RPMI7951 (cell line): ENCODE measurements at regions not wholly inside any gene's neighbourhood (a gene's known extent, or its start where the extent isn't known, plus 50 kb on each side); places are given as distances from the start of the nearest gene placed in this dataset.

ENCODE experiments used
- DNase-seq: peaks from one replicate; pipeline ENCODE4 v3.0.0-alpha.2; 2012; ENCODE audit warnings: low read depth

- no peak for DNase-seq
Measured at GRCh38 chrX:116226665-116227484, 56.3 kb downstream of the AGTR2 start.

GRCh38 chrX:116230130-116230898 lies 59.8 kb downstream of the AGTR2 start:
- DNase-seq, result no peak

GRCh38 chrX:116232833-116233232 lies 62.3 kb downstream of the AGTR2 start:
- DNase-seq, result peak; percentile 68

GRCh38 chrX:116236666-116237065 lies 66.1 kb downstream of the AGTR2 start:
- no peak for DNase-seq

- DNase-seq, result peak; percentile 2
Measured at GRCh38 chrX:116238093-116238492, 67.5 kb downstream of the AGTR2 start.

- DNase-seq, result no peak
Measured at GRCh38 chrX:116238567-116239255, 68.2 kb downstream of the AGTR2 start.

- DNase-seq, result peak; percentile 46
Measured at GRCh38 chrX:116239944-116240840, 69.6 kb downstream of the AGTR2 start.

GRCh38 chrX:116241001-116241400 lies 70.5 kb downstream of the AGTR2 start:
- DNase-seq, result no peak

GRCh38 chrX:116243039-116243438 lies 72.5 kb downstream of the AGTR2 start:
- DNase-seq, result no peak

- peak; percentile 63 for DNase-seq
Measured at GRCh38 chrX:116246261-116246660, 75.7 kb downstream of the AGTR2 start.

- peak; percentile 64 for DNase-seq
Measured at GRCh38 chrX:116267511-116268040, 97.0 kb downstream of the AGTR2 start.

GRCh38 chrX:116272322-116272721 lies 101.8 kb downstream of the AGTR2 start:
- DNase-seq, result peak; percentile 88

GRCh38 chrX:116272861-116273260 lies 102.3 kb downstream of the AGTR2 start:
- DNase-seq, result no peak

- no peak for DNase-seq
Measured at GRCh38 chrX:116276261-116276660, 105.7 kb downstream of the AGTR2 start.

- no peak for DNase-seq
Measured at GRCh38 chrX:116277351-116278225, 107.0 kb downstream of the AGTR2 start.

- DNase-seq, result no peak
Measured at GRCh38 chrX:116278826-116279225, 108.3 kb downstream of the AGTR2 start.

- no peak for DNase-seq
Measured at GRCh38 chrX:116281106-116281505, 110.6 kb downstream of the AGTR2 start.

- DNase-seq, result no peak
Measured at GRCh38 chrX:116282751-116283150, 112.2 kb downstream of the AGTR2 start.

GRCh38 chrX:116284400-116284799 lies 113.9 kb downstream of the AGTR2 start:
- DNase-seq, result peak; percentile 22

GRCh38 chrX:116285501-116285900 lies 115.0 kb downstream of the AGTR2 start:
- peak; percentile 5 for DNase-seq
